ENCODE measurements at regions not wholly inside any gene's neighbourhood (a gene's known extent, or its start where the extent isn't known, plus 50 kb on each side); places are given as distances from the start of the nearest gene placed in this dataset.

DNA sequence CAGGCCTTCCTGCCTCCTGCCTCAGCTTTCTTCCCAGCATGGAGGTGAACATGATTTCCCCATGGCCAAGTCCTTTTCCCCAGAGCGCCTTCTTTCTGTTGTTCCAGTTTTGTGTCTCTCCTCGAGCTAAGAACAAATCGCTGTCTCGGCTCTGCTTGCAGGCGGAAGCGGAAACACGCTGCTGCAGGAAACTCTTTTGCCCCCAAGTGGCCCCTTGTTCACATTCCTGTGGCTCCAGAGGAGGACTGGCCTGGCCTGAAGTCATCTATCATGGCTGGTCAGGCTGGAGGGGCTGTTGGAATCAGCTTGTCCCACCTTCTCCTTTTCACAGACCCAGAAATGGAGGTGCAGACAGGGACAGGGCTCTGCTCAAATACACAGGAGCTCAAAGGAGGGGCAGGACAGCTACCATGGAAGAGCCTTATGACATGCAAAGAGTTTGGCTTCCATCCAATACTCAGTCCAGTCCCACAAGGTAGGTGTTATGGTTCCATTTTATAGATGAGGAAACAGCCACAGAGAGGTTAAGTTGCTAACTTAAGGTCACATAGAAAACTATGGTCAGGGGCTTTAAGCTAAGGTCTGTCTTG is 182.2 kb upstream of the SYT13 start:
- no peak for TF ChIP-seq EZH2 (IDR thresholded peaks at IDR 0.05; ENCODE audit: borderline replicate concordance, low read length)
- TF ChIP-seq, protein P1, sequence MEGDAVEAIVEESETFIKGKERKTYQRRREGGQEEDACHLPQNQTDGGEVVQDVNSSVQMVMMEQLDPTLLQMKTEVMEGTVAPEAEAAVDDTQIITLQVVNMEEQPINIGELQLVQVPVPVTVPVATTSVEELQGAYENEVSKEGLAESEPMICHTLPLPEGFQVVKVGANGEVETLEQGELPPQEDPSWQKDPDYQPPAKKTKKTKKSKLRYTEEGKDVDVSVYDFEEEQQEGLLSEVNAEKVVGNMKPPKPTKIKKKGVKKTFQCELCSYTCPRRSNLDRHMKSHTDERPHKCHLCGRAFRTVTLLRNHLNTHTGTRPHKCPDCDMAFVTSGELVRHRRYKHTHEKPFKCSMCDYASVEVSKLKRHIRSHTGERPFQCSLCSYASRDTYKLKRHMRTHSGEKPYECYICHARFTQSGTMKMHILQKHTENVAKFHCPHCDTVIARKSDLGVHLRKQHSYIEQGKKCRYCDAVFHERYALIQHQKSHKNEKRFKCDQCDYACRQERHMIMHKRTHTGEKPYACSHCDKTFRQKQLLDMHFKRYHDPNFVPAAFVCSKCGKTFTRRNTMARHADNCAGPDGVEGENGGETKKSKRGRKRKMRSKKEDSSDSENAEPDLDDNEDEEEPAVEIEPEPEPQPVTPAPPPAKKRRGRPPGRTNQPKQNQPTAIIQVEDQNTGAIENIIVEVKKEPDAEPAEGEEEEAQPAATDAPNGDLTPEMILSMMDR (IDR thresholded peaks at IDR 0.05; ENCODE audit: low read length), result no peak
